ENCODE measurements at regions not wholly inside any gene's neighbourhood (a gene's known extent, or its start where the extent isn't known, plus 50 kb on each side); places are given as distances from the start of the nearest gene placed in this dataset.

DNA sequence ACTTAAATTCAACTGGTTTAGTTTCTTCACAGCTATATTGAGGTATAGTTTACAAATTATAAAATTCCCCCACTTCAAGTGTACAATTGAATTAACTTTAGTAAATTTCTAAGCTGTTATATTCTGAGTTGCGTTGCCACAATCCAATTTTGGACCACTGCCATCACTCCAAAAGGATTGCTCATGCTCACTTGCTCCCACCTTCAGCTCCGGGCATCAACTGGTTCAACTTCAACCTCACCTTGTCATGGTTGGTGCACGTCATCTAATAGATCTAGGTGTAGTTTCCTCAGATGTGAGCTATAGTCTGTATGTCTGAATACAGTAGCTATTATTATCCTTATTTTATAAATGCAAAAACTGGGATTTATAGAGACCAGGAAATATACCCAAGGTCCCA is 942.5 kb upstream of the WWC1 start:
- TF ChIP-seq CTCF (optimal IDR thresholded peaks at IDR 0.05 in 1 of 3, IDR thresholded peaks at IDR 0.05 in 1 of 3, conservative IDR thresholded peaks at IDR 0.05 in 1 of 3; ENCODE audit: extremely low read depth in 1 of 3, insufficient read depth in 2 of 3, low read length in 3 of 3) (no peak), EZH2 (IDR thresholded peaks at IDR 0.05; ENCODE audit: low read length) (no peak)

Data from keratinocyte (primary cell).